ENCODE measurements at regions not wholly inside any gene's neighbourhood (a gene's known extent, or its start where the extent isn't known, plus 50 kb on each side); places are given as distances from the start of the nearest gene placed in this dataset.

DNA sequence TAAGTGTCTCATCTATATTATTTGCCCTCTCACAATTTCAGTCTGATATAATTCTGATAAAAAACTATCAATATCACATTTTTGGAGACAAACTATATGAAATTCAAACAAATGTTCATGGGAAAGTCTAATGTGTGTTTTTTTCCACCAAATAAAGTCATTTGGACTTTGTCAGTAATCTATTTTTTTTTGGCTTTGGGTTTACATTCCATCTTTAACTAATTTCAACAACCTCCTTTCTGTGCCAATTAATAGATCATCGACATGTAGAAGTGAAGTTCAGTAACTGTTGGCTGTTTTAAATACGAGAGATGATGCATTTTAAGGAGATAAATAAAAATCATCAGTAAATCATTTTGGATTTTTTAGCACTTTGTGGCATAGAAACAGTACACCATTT, 1623.0 kb upstream of the ACVR2A start:
- no peak for DNase-seq (ENCODE audit: low read depth)

- no peak for DNase-seq (ENCODE audit: low read depth)
Observed at GRCh38 chr2:146220957-146221356, 1623.9 kb upstream of the ACVR2A start.

DNA sequence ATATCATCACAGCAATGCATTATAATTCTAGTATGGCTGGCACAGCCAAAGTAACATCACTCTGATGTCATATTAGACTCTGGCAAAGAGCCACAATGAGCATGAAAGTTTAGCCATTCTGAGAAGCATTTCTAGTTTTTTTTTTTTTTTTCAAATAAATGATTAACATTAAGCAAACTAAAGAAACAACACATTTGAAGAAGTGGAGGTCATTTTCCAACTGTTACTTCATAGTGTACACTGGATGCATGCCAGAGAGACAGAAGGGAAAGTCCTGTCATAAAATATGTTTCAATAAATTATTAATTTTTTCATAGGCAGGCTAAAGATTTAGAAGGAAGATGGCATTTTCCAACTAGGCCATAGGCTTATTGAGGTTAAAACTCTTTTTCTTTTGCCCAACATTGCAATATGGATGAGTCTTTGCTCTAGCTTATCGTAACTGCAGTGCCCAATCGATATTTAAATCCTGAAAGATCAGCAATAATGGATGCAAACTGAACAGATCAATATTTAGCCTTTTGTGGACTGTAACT, 1630.4 kb upstream of the ACVR2A start:
- no peak for DNase-seq (ENCODE audit: low read depth)

- no peak for DNase-seq (ENCODE audit: low read depth)
Observed at GRCh38 chr2:146213674-146214073, 1631.2 kb upstream of the ACVR2A start.

DNA sequence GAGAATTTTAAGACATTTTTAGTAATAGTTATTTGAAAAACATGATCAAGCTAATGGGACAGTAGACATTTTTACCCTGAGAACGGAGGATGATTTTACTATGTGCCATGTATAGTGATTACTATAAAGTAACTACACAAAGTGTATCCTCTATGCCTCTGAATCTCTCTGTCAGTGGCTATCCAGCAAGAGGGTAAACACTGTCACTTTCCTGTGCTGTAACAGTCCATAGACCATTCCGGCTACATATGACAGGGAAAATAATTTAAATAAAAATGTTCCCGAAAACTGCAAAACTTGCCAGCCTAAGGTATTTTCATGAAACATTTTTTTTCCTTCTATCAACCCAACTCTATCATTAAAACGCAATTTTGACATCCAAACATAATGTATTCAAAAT, 1632.2 kb upstream of the ACVR2A start:
- no peak for DNase-seq (ENCODE audit: low read depth)

- DNase-seq (ENCODE audit: low read depth), result no peak
Observed at GRCh38 chr2:146209842-146210275, 1635.0 kb upstream of the ACVR2A start.

GRCh38 chr2:146207901-146208300, 1636.9 kb upstream of the ACVR2A start:
- DNase-seq (ENCODE audit: low read depth), result no peak

DNA sequence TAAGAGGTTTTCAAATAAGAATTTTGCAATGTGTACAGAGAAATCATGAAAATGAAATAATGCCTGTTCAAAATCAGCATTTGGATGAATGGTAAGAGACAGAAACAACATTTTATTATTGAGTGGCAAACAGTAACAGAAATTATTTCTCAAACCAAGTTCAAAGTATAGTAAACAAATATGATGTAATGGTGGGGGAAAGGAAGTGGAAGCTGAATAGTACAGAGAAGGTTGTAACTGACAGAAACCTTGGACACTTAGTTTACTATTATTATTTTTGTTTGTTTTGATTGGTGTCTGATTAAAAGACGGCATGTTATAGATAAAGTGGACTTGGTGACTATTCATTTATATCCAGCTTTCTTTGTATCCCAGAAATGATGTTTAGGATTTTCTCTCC, 1637.4 kb upstream of the ACVR2A start:
- DNase-seq (ENCODE audit: low read depth), result no peak

DNA sequence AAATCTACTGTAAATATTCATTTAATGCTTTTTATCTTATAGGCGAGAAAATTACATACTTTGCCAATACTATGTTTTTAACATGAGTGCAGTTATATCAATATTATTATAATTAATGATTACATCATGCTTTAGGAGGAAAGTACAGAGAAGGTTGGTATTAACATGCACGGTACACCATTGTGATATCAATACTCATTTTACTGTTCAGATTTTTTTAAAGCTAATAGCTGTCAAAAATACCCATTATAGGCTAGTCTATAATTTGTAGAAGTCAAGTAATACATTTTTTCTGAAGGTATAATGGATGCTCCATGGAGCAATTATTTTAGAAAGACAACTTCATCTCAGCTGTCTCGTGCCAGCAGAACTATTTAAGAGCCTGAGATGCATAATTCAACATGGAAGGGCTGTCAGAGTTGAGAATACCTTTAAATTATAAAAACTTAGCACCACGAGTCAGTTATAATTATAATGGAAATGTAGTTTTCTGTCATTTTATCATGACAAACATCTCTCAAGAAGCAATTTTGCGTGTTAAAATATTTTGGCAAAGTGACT, 1641.7 kb upstream of the ACVR2A start:
- no peak for DNase-seq (ENCODE audit: low read depth)

DNA sequence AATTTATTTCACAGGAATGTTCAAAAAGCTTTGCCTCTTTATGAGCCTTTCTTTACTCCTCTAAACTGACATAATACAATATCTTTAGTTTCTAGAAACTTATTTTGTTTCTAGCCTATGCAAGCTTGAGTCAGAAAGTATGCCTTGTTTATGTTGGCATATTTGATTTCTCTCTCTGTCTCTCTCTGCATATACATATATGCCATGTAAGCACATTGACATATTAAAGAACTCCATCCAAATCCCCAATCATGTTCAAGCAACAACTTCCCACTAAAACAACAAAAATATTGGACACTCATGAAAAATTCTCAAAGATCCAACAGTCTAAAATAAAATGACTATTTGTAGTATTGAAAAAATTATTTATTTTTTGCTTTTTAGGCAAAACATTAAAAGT, 1651.2 kb upstream of the ACVR2A start:
- DNase-seq (ENCODE audit: low read depth), result no peak

DNA sequence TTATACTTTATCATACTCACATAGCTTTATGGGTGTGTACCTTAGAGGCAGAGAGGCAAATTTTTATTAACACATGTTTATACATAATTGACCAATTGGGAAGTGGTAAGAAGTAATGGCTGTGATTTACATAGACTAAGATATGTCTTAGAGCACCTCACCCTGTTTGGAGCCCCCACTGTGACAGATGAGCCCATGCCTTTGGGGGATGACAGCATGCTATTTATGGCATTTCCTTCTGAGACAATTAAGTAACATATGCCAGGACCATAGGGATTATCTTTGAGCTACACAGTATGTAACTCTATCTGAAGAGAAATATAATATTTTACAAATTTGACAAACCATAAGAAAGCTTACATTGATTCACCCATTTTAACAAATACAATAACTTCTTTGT, 1655.3 kb upstream of the ACVR2A start:
- no peak for DNase-seq (ENCODE audit: low read depth)

DNA sequence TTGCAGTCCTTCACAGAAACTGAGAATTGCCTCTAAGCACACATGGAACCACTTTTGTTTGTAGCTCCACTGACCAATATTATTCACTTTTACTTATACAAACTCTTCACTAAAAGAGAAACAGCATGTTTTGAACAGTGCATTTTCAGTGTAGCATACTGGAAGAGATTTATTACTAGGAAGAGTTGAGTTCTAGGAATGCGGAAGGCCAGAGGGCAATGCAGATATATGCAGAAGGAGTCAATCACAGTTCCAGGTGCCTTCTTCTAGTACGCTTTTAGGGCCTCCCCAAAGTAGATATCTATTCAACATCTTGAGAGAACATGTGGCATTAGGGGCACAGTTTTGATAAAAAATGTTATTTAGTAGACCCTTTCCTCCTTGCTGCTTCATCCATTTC, 1654.0 kb upstream of the ZEB2 start:
- no peak for DNase-seq (ENCODE audit: low read depth)

- no peak for DNase-seq (ENCODE audit: low read depth)
Observed at GRCh38 chr2:146161256-146161882, 1641.5 kb upstream of the ZEB2 start.

DNA sequence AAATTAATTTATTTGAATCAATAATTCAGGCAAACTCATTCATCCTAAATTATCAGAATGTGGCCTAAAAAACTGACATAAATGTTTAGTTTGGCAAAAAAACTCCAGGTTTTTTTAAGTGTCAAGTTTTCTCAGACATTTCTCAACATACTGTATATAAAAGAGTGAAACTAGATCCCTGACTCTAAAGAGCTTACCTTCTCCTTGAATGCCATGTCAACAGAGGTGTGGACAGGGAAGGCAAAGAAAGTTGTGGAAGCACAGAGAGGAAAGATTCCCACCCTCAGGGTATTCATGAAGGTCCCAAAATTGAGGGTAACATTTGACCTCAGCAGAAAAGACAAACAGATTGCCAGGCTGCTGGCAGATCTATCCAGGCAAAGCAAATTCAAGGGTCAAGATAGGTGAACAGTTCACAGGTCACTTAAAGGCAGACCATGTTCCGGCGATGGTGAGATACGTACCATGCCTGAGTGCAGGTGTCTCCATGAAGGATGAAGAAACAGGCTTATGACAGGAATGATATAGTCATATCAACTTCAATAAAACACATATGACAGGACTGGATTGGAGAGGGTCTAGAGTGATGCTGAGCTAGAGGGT, 1638.3 kb upstream of the ZEB2 start:
- DNase-seq (ENCODE audit: low read depth), result no peak

- no peak for DNase-seq (ENCODE audit: low read depth)
Observed at GRCh38 chr2:146147448-146148012, 1627.6 kb upstream of the ZEB2 start.

DNA sequence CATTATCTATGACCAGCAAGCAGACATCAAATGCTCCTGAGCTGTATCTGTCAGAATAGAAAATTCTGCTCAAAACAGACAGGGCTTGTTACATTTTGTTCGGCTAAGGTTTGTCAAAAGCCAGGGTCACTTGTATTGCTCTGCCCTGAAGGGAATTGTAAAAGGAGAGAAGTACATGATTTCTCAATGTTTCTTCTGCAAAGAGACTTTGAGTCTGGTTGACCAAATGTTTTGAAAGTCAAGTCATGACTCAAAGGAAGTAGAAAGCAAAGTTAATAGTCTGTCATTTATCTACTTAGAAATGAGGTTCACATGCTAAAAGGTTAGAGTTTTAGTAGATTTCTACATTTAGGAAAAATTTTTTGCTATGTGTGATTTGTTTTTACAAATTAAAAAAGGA, 1624.1 kb upstream of the ZEB2 start:
- no peak for DNase-seq (ENCODE audit: low read depth)

- DNase-seq (ENCODE audit: low read depth), result no peak
Observed at GRCh38 chr2:146138820-146139219, 1618.9 kb upstream of the ZEB2 start.

DNA sequence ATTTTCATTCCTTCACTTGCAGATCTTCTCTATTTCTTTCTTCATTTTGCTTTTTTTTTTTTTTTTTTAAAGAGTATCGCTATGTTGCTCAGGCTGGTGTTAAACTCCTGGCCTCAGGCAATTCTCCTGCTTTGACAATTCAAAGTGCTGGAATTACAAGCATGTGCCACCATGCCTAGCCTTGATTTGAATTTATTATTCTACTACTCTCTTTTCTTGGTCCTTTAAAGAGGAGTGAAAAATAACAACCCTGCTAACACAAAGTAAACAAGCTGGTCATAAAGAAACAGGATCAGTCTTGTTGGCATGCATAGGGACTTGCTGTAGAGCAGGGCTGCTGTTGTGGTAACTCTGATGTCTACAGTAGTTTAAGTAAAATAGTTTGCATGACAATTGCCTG, 1615.3 kb upstream of the ZEB2 start:
- DNase-seq (ENCODE audit: low read depth), result no peak

GRCh38 chr2:146131785-146132184, 1611.9 kb upstream of the ZEB2 start:
- no peak for DNase-seq (ENCODE audit: low read depth)

DNA sequence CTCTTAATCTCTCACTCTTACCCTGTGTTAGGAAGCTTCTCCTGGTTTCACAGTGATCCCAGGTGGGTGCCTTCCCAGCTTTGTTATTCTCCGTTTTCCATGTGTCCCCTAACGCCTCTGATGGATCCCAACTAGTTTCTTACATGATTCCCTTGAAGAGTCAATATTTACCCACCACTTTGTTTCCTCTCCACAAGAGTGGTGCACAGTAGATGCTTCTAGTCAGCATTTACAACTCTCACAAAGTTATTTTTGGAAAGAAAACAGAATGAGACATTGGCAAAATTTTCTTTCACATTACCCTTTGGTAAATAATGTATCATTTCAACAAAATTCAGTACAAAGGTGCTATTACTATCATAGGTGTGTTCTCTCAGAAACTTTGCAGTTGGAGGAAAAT, 1611.1 kb upstream of the ZEB2 start:
- DNase-seq (ENCODE audit: low read depth), result no peak

DNA sequence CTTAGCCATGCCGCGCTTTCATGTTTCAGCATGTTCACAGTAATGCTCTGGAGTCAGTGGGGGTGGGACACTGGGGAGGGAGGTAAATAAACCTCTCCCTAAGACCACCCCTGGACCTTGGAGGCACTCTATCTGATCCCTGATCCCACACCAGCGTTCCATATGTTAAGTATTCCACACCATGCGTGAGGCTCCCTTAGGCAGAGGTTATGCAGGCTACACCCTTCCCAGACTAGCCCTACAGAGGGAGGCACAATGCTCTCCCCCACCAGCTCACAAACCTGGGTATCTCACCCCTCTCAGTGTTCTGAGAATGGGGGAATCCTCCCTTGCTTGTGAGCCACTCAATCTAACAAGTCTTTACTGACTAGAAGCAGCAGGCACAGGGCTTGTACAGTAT, 1610.4 kb upstream of the ZEB2 start:
- no peak for DNase-seq (ENCODE audit: low read depth)

- DNase-seq (ENCODE audit: low read depth), result no peak
Observed at GRCh38 chr2:146129231-146129630, 1609.3 kb upstream of the ZEB2 start.

GRCh38 chr2:146128216-146128615, 1608.3 kb upstream of the ZEB2 start:
- no peak for DNase-seq (ENCODE audit: low read depth)

Measured in stimulated activated CD8-positive, alpha-beta memory T cell treated with anti-CD3 and anti-CD28 coated beads, Interleukin-4, amount 100 ng/mL, for 24 hours (primary cell).